ENCODE measurements at regions not wholly inside any gene's neighbourhood (a gene's known extent, or its start where the extent isn't known, plus 50 kb on each side); places are given as distances from the start of the nearest gene placed in this dataset.

DNA sequence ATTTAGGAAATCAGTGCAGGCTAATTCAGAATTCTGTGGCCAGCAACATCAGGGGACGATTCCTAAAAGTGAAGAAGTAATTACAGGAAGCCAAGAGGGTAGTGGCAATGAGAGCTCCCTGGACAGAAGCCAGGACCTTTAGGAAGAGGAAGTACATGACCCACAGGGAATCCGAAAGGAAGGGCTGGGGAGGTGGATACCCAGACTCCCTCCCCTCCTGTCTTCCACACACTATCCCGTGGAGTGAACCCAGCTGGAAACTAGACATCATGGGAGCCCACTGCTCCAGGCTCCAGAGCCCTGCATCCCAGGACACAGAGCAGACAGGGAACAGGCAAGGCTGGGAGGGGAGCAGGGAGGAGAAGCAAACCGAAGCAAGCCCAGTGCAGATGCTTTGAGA, 83.0 kb downstream of the SNX5 start:
- intact Hi-C loops (cut with DNase I; ENCODE audit: low total_unique reads) = no loop called here
- Histone ChIP-seq H3K36me3 (no peaks in the 10 kb centered on the region), H3K4me1 (peaks cover 0 to 15% (median 3%) of the 10 kb centered on the region in 4 donors), H3K27ac (peak overlapping the region in 1 of 5 donors; percentile 4), H3K9me3 (peaks cover 0 to 13% (median 9%) of the 10 kb centered on the region in 4 donors), H3K4me3 (no peak overlapping the region), H3K27me3 (no peaks in the 10 kb centered on the region)
- WGBS, 5 donors = 37 to 55% (median 50%) methylated on average over 4 of the region's 4 CpGs
- peak in 1 of 2 donors; percentile 73 for DNase-seq
- TF ChIP-seq EP300 (IDR thresholded peaks at IDR 0.05) (no peak), POLR2AphosphoS5 (IDR thresholded peaks at IDR 0.05) (no peak), POLR2A (IDR thresholded peaks at IDR 0.05) (no peak)
- TF ChIP-seq, protein P1, sequence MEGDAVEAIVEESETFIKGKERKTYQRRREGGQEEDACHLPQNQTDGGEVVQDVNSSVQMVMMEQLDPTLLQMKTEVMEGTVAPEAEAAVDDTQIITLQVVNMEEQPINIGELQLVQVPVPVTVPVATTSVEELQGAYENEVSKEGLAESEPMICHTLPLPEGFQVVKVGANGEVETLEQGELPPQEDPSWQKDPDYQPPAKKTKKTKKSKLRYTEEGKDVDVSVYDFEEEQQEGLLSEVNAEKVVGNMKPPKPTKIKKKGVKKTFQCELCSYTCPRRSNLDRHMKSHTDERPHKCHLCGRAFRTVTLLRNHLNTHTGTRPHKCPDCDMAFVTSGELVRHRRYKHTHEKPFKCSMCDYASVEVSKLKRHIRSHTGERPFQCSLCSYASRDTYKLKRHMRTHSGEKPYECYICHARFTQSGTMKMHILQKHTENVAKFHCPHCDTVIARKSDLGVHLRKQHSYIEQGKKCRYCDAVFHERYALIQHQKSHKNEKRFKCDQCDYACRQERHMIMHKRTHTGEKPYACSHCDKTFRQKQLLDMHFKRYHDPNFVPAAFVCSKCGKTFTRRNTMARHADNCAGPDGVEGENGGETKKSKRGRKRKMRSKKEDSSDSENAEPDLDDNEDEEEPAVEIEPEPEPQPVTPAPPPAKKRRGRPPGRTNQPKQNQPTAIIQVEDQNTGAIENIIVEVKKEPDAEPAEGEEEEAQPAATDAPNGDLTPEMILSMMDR (IDR thresholded peaks at IDR 0.05) = no peak

GRCh38 chr20:17885076-17885475, 83.5 kb downstream of the SNX5 start:
- peak overlapping the region in 1 of 5 donors; percentile 4 for H3K27ac ChIP-seq
- DNase-seq = no peak
- intact Hi-C loops (cut with DNase I; ENCODE audit: low total_unique reads) = no loop called here
- H3K4me1 ChIP-seq = peaks cover 0 to 15% (median 3%) of the 10 kb centered on the region in 4 donors
- H3K4me3 ChIP-seq = no peak overlapping the region
- peaks cover 0 to 9% (median 7%) of the 10 kb centered on the region in 4 donors for H3K9me3 ChIP-seq
- H3K27me3 ChIP-seq = no peaks in the 10 kb centered on the region
- no peak for TF ChIP-seq POLR2AphosphoS5 (IDR thresholded peaks at IDR 0.05)
- TF ChIP-seq, protein P1 (IDR thresholded peaks at IDR 0.05) = no peak
- TF ChIP-seq EP300 (IDR thresholded peaks at IDR 0.05) = no peak
- TF ChIP-seq POLR2A (IDR thresholded peaks at IDR 0.05) = no peak
- whole genome bisulfite sequencing, 5 donors = 58 to 85% (median 66%) methylated on average over 3 of the region's 3 CpGs
- no peaks in the 10 kb centered on the region for H3K36me3 ChIP-seq

DNA sequence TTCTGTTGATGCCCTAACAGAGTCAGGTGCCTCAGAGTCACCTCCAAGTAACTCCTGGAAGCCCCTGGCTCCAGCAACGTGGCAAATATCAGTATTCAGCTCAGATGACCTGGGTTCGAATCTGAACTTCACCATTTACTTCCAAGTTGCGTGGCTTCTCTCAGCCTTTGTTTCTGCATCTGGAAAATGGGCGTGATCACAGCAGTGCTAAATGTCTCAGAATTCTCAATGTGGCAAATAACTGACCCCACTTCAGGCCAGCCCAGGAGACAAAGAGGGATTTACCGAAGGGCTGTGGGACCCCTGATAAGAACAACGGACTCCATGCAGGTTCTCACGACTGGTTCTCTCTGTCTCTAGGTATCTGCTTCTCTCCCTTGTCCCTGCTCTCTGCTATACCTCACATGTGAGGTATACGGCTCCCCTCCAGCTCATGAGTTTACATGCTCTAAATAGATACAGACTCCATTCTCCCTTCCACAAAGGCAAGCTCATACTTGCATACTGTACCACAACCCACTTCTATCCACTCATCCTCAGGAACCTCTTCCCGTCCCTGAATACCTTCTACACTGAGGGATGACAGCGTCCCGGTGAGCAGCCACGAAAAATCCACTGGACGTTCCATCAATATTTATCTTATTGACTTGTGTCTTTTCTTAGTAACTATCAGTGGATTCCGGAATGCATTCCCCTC, 84.1 kb downstream of the SNX5 start:
- H3K4me1 ChIP-seq = peaks cover 0 to 15% (median 3%) of the 10 kb centered on the region in 4 donors
- no peaks in the 10 kb centered on the region for H3K27me3 ChIP-seq
- peaks cover 0 to 4% (median 3%) of the 10 kb centered on the region in 4 donors for H3K9me3 ChIP-seq
- no peaks in the 10 kb centered on the region for H3K36me3 ChIP-seq
- no peak for TF ChIP-seq POLR2AphosphoS5 (IDR thresholded peaks at IDR 0.05)
- TF ChIP-seq EP300 (IDR thresholded peaks at IDR 0.05) = no peak
- TF ChIP-seq POLR2A (IDR thresholded peaks at IDR 0.05) = no peak
- TF ChIP-seq, protein P1 (IDR thresholded peaks at IDR 0.05) = no peak
- no peak overlapping the region for H3K27ac ChIP-seq
- no peak overlapping the region for H3K4me3 ChIP-seq
- no peak for DNase-seq
- intact Hi-C loops (cut with DNase I; ENCODE audit: low total_unique reads) = no loop called here
- WGBS, 5 donors = 80 to 87% (median 85%) methylated on average over 14 of the region's 14 CpGs

DNA sequence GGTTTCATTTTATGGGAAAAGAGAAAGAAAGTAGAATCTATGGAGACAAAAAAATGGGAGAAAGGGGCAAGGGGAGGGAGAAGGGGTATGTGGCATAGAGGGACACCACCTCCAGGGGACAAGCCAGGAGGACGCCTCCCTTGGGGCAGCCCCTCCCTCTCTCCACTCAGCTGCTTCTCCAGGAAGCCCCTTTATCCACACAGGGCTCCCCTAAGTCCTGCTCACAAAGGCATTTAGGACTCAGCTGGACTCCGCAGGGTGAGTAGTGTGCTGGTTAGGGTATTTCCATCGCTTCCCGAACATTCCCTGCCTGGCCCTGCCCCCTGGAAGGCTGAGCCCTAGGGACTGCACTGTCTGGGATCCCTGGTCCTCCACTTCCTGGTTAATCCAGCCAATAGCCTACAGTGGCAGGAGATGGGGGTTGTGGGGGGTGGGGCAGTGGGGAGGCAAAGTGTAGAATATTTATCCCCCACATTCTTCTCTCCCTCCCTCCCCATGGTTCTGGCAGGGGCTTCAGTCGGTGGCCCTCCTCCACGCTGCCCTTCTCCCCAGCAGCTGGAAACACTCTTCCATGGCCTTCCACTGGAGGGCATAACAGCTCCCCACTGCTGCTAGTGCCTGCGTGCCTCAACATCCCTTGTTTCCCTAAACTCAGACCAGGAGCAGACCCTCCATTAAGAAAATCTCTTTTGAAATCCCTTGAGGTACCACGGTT, 84.8 kb downstream of the SNX5 start:
- intact Hi-C loops (cut with DNase I; ENCODE audit: low total_unique reads) = no loop called here
- TF ChIP-seq, protein P1 (IDR thresholded peaks at IDR 0.05) = no peak
- TF ChIP-seq POLR2AphosphoS5 (IDR thresholded peaks at IDR 0.05) (no peak), POLR2A (IDR thresholded peaks at IDR 0.05) (no peak), EP300 (IDR thresholded peaks at IDR 0.05) (no peak)
- DNase-seq = no peak
- Histone ChIP-seq H3K4me3 (no peak overlapping the region), H3K4me1 (peaks cover 0 to 20% (median 3%) of the 10 kb centered on the region in 4 donors), H3K27me3 (no peaks in the 10 kb centered on the region), H3K27ac (no peak overlapping the region), H3K36me3 (no peaks in the 10 kb centered on the region), H3K9me3 (no peaks in the 10 kb centered on the region)
- WGBS, 5 donors = 72 to 86% (median 79%) methylated on average over 8 of the region's 8 CpGs

All from stomach (tissue), 8 donors.